ENCODE measurements at regions not wholly inside any gene's neighbourhood (a gene's known extent, or its start where the extent isn't known, plus 50 kb on each side); places are given as distances from the start of the nearest gene placed in this dataset.

DNA sequence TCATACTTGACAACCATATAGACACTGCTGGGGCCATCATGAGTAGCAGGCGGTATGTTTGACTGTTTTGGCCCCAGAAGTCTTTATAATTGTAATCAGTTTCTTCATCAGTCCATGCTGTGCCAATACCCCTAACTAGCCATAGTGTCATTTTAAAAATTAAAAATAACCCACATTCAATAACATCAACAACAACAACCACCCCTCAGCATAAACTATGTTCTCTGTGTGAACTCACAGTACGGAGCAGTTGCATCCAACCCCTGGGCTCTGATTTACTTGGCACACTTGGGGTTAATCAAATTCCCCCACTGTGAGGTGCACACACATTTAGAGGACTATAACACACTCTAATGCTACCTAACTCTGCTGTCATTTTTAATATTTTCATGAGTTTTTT, 553.7 kb downstream of the USP25 start:
- DNase-seq (ENCODE audit: low read depth in 4 of 4, low spot score in 2 of 4), result no peak

DNA sequence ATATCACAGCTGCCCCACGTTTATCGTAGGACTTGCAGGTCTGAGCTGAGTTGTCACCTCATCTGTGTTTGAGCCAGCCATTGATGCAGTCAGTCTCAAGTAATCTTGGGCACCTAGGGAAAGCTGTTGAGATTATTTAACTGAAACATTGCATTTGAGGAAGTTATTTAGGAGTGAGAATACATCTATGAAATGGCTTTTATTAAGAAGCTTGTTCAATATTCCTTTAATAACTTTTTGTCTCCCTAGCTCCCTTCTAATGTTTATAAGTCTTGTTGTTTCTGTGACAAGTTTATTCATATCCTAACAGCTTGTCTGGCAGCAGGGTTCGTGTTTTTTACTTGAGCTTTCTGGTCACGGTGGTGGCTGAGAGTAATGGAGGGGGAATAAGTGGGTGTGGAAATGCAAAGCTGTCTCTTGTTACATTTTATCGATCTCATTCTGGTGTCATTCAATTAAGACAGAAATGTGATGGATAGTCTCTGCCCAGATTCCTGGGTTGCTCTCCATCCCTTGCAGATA, 555.9 kb downstream of the USP25 start:
- no peak for DNase-seq (ENCODE audit: low read depth in 4 of 4, low spot score in 2 of 4)

DNA sequence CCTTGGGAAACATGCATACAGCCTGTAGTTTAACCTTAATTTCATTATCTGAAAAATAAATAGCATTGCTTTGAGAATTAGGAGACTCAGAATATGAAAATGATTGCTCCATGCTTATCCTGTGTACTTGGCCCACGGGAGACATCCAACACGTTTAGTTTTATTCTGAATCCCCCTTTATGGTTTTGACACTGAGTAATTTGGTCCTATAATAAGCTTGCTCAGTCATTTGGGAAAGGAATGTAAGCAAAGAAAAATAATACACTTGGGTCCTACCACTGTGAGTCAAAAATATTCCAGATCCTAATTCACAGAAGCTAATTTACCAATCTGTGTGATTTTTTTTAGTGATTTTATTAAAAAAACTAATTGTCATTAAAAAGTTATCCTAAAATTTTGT, 557.3 kb downstream of the USP25 start:
- DNase-seq (ENCODE audit: low read depth in 4 of 4, low spot score in 2 of 4), result no peak

DNA sequence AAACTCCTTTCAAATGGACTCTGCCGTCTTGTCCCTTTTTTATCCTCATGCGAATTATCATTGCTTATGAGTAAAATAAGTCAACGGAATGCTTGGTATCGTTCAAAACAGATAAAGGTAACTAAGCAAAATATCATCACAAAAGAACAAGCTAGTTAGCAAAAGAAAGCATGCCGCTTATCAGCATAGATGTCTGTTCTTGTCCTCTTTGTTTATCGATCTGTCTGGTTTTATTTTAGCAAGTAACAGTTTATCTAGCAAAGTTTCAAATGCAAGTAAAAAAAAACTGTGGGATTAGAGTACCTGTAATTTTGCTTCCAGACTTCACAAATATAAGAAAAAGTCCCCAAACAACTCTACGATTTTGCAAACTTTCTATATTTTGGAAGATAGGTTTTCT, 561.5 kb downstream of the USP25 start:
- DNase-seq (ENCODE audit: low read depth in 4 of 4, low spot score in 2 of 4), result no peak

DNA sequence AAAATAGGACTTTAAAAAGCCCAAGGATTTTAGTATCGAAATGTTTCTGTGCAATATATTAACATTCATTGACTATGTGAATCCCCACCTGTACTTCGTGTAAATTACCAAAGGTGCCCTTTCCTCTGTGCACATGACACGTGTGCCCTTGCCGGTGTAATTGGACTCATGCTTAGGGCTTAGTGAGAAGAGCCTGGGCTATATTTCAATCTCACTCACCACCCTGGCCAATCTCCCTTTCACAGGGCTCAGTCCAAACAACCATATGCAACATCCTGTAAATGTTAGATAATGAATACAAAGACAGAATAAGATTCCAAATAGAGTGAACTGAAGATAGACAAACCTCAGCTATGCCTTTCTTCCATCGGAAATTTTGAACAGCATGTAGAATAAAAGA, 564.3 kb downstream of the USP25 start:
- no peak for DNase-seq (ENCODE audit: low read depth in 4 of 4, low spot score in 2 of 4)

DNA sequence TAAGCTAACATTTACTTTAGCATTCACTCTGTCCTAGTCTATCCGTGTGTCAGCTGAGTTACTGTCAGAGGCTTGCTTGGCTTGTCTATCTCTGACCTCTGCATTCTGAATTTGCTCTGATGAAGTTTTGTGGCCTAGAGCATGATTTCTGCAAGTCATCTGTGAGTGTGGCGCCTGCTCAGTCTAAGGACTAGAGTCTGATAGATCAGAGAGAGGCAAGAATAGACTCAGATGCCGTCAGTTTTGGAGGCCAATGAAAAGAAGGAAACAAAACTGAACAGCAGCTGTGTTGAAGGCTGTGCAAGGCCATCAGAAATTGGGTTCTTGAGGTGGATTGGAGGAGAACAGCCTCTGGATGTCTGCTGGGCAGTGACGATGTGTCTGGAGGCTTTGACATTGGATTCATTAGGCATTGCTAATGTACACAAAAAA, 573.1 kb downstream of the USP25 start:
- no peak for DNase-seq (ENCODE audit: low read depth in 4 of 4, low spot score in 2 of 4)

DNA sequence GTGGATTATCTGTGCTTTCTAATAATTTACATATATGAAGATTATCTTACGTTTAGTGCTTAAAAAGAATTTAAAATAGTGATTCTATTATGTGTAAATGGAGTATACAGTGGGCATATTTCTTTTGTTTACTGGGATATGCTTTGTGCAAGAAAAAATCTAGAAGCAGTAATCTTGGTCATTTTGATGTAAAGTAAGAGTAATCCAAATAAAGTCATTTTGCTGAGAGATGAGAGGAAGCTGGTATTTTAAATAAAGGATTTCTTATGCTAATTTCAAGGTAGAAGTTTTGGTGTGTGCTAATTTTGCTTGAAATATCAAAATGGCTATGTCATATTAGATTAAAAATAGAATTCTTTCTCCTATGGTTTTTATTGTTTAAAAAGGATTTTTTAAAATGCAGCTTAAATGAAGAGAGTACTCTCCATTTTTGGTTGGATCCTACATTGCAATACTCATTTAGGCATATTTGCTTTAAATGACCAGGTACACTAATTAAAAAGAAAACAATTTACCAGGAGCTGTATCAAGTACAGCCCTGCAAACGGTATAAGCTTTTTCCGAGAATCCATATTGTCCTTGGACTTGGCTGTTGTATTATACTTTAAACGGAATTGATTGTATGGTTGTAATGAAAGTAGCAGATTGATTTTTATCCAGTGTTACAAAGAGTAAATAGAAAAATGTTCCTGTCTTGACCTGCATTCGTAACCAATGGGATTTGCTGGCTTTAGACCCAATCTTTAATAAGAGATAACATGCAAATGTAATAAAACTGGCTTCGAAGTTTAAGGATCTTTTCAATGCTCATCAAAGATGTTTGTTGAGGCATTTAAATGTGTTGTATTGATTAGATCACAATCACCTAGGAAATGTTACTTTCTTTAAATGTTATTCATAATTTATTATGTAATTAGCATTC, 574.7 kb downstream of the USP25 start:
- DNase-seq (ENCODE audit: low read depth in 4 of 4, low spot score in 2 of 4), result no peak

DNA sequence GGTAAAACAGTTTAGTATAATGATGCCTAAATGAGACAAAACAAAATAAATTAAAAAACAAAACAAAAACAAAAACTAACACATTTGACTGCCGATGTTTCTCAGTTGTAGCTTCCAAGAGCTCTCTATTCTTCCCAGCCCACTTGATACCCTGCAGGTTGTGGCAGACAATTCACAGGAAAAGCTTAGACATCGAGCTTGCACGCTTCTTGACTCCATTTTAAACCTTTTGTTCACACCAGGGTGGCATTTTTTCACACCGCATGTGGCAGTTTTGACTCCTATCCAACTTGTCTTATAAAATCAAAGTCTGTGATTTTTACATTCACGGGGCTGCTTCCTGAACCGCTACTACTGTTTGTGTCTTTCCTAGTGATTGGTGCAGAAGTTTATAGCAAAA, 575.9 kb downstream of the USP25 start:
- DNase-seq (ENCODE audit: low read depth in 4 of 4, low spot score in 2 of 4), result no peak

DNA sequence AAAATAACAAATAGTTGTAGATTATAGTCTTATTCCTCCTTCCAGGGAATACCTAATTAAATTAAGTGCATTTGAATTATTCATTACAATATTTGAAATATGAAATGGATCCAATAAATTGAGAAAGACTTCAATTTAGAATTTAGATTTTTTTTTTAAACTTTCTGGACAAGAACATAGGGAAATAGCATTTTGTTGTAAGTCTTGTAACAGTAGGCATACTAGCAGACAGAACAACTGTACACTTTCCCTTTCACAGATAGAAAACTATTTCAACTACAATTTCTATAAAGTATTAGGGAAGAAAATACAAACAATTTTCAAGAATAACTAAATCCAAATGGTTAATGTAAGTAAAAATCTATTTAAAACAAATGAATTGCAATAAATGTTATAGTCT, 577.5 kb downstream of the USP25 start:
- no peak for DNase-seq (ENCODE audit: low read depth in 4 of 4, low spot score in 2 of 4)

DNA sequence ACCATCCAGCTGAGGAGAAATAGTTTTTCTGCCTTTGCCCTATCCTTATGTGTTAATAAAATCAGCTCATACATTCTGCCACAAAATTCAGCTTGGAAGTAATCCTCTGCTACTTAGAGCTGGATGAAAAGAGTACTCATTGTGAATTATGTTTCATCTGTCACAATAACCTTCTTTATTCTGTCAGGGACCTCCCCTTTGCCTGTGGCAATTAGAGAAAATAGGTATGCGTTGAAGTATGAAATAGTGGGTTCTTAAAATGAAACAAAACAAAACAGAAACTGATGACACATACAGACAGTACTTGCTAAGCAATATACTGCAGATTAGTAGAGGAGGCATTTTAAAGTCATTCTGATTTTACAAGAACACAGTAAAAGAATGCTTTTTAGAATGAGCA, 578.5 kb downstream of the USP25 start:
- no peak for DNase-seq (ENCODE audit: low read depth in 4 of 4, low spot score in 2 of 4)

DNA sequence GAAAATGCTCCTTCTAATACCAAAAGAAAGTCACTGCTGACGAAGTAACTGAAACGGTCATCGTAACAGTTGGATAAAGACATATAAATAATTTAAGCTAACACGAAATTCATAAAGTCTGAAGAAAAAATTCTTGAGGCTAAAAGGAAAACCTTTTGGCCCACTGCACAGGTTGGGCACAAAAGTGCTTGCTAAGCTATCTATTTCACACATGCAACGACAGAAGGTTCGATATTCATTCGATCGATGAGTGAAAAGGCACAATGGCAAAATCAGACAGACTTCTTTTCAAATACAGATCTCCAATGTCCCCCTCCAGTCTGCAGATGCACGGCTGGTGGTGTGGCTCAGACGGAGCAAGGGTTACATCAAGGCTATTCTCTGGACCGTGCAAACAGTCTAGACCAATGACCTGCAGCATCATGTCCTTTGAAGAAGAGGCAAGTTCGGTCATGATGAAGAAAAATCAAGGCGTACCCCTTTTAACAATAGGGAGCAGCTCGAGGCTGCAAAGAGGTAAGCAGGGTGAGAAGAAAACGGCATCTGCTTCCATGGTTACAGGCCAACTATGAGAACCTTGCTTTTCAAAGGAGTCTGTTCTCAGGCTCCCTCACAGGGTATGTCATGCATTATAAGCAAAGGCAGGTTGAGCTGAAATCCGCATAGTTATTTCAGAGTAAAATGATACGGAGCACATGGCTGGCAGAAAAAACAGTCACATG, 579.6 kb downstream of the USP25 start:
- no peak for DNase-seq (ENCODE audit: low read depth in 4 of 4, low spot score in 2 of 4)

DNA sequence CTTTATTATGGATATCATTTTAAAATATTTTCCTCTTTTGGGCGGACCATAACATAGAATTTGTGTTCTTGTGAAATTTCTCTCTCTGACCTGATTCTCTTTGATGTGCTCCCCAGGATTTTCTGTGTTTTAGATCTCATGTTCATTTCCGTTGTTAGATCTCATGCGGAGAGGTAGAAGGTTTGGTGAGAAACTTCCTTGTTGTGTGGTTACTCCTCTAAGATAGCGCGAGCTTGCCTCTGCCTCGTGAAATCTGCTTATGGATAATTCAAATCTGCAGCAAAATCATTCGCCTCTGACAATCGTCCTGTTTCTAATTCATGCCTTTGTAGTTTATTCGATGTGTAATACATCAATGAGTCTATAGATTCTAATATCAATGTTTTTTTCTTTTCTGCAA, 580.4 kb downstream of the USP25 start:
- no peak for DNase-seq (ENCODE audit: low read depth in 4 of 4, low spot score in 2 of 4)

DNA sequence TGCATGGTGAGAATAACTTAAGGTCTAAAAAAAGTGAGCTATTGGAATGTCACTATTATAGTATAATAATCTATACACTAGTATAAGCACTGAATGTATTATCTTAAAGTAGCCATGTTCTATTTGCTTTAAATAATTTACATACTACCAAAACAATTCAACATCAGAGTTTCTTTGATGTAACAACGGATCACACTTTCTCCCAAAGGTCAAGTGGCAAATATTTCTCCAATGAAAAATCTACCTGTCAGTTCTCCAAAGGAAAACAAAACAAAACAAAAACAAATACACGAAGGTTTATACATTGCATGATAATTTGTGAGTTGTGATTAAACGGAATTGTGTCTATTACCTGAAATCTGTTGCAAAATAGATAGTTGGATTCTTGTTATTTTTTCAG, 581.4 kb downstream of the USP25 start:
- DNase-seq (ENCODE audit: low read depth in 4 of 4, low spot score in 2 of 4), result no peak

DNA sequence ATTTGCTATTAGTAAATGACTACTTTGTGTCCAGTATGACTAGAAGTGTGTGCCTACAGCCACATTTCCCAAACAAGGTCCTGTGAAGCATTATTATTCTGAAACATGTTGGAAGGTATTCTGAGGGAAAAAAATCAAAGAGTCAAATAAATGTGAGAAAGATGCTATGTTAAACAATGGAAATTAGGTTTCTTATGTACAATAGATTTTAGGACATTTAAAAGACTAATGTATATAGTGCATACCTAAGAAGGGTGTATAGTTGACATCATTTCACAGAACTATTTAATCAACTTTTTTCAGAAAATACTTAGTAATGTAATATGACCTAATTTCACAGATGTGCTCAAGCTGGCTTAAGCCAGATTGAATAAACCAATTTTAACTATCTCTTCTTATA, 582.5 kb downstream of the USP25 start:
- no peak for DNase-seq (ENCODE audit: low read depth in 4 of 4, low spot score in 2 of 4)

DNA sequence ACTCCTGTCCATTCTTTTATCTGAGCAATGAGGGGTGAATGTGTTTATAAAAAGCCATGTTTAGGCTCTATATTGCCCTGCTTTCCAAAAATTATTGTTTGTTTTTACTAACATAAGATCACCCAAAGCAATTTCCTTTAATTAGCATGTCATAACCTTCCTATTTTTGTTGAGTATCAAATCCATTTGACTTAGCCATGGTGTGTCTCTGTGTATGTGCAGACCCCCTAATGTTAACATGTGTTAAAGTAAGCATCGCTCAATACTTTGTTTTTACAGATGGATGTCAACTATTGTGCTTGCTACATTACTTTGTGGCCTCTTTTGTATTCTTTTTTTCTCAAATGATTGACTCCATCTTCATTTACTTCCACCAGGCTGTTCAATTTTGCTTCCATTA, 585.4 kb downstream of the USP25 start:
- DNase-seq (ENCODE audit: low read depth in 4 of 4, low spot score in 2 of 4), result no peak

DNA sequence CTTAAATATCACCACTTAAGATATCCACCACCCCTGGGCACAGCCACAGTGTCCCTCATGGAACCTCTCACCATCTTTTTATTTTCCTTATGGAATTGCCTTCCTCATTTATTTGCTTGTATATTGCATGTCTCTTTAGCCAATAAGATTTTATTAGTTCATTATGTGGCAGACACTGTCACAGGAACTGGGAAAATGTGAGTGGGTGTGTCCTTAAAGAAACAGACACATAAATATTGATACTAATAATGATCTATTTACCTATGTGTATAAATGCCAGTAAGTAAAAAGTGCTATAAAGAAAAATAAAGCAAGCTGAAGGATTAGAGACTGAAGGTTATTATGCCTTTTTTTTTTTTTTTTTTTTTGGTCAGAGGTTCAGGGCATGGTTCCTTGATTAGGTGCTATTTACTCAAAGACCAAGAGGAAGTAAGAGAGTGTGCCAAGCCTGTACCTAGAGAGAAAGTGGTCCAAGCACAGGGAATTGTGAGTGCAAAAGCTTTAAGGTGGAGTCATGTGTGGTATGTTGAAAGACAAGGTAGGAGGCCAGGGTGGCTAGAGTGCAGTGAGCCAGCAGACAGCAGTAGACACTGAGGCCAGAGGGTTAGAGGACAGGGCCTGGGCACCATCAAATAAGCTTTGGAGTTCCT, 589.0 kb downstream of the USP25 start:
- DNase-seq (ENCODE audit: low read depth in 4 of 4, low spot score in 2 of 4), result no peak

DNA sequence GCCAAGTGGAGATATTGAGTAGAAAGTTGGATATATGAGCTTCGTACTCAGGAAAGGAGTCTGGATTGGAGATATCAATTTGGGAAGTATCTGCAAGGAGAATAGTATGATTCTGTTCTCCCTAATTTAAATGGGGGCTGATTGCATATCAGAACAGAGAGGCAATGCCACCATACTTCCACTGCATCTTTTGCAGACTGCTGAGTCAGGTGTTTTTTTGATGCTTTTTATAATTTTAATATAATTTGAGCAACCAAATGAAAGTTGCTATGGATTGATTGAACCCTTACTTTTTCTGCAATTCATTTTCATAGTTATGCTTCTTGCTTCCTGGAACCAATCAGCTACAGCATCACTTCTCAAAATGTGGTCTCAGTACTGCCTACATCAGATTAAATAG, 590.3 kb downstream of the USP25 start:
- DNase-seq (ENCODE audit: low read depth in 4 of 4, low spot score in 2 of 4), result no peak

DNA sequence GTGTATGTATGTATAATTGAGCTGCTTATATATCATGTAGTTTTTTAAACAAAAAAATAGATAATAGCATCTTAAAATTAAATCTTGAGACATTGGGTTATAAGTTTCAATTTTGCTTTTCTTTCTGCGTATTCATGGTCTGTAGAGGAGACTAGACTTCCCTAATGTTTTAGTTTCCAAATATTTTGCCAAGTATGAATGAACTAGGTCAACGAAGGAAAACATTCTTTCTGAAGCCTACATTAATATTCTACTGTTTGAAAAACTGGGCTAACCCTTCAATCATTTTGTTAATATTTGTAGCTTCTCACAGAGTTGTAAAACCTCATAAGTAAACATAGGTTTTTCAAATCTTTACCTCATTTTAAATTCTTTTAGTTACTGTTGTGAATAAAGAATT, 592.7 kb downstream of the USP25 start:
- DNase-seq (ENCODE audit: low read depth in 4 of 4, low spot score in 2 of 4), result no peak

DNA sequence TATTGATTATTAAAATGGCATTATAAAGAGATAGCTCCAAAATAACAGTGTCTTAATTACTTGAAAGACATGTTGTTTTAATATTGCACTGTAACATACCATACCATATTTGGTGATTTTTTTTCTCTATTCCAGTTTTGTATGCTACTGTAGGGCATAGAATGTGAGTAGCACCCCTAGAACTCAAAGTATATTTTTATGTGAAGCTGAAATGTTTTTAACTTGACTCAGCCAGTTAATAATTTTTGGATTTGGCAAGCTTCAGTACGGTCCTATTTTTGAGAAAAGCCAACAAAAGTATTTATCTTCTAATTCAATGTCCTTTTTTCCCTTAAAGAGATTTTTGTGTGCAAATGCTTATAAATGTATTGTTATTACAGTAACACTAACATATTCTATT, 593.8 kb downstream of the USP25 start:
- no peak for DNase-seq (ENCODE audit: low read depth in 4 of 4, low spot score in 2 of 4)

DNA sequence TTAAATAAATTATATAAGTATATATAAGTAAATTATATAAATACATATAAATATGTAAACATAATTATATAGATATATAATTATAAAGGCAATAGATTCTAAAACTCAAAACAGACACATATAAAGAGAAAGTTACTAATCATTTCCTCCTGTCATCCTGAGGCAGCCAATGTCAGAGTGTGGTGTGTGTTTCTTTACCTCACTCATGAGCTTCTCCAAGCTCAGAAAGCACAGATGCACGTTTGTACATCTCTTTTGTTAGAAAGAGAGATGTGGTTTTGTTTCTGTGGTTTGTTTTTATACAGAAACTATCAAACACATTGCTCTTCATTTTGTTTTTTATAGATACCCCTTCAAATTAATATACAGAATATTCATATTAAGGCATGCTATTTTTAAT, 594.8 kb downstream of the USP25 start:
- no peak for DNase-seq (ENCODE audit: low read depth in 4 of 4, low spot score in 2 of 4)
